ENCODE measurements at regions not wholly inside any gene's neighbourhood (a gene's known extent, or its start where the extent isn't known, plus 50 kb on each side); places are given as distances from the start of the nearest gene placed in this dataset.

- no peaks in the 10 kb centered on the region for H3K9me1 ChIP-seq (ENCODE audit: insufficient read depth, low read length)
- no peak overlapping the region for H3K56ac ChIP-seq (ENCODE audit: extremely low read depth, insufficient read depth, low read length)
- no peak overlapping the region for H2BK5ac ChIP-seq (ENCODE audit: low read depth, low read length, poor library complexity, severe bottlenecking)
- H3K4me1 ChIP-seq (ENCODE audit: control insufficient read depth, insufficient read depth, low read length), result no peaks in the 10 kb centered on the region
- dilution Hi-C loops (cut with HindIII; ENCODE audit: low sequenced_read_pairs, unreplicated experiment), result no loop called here
- H3K23ac ChIP-seq (ENCODE audit: low read depth, low read length), result no peak overlapping the region
- H2BK15ac ChIP-seq (ENCODE audit: low read depth, low read length), result no peak overlapping the region
- H3K36me3 ChIP-seq (ENCODE audit: control insufficient read depth, insufficient read depth, low read length), result no peaks in the 10 kb centered on the region
- H2BK120ac ChIP-seq (ENCODE audit: low read depth, low read length), result no peak overlapping the region
- no peak overlapping the region for H3K9ac ChIP-seq (ENCODE audit: low read depth, low read length)
- H2BK20ac ChIP-seq (ENCODE audit: low read depth, low read length), result no peak overlapping the region
- H3K9me3 ChIP-seq (ENCODE audit: control insufficient read depth, insufficient read depth, low read length), result 0 out of 2 replicates have a peak, but pooled peaks cover 2% of the 10 kb centered on the region
- no peak overlapping the region for H3K4ac ChIP-seq (ENCODE audit: low read depth, low read length)
- no peak for ATAC-seq (ENCODE audit: low read depth)
- no peaks in the 10 kb centered on the region for H3K27me3 ChIP-seq (ENCODE audit: control insufficient read depth, insufficient read depth, low read length)
- H2AFZ ChIP-seq (replicated peaks; ENCODE audit: low read length, poor library complexity), result no peak overlapping the region
- H4K91ac ChIP-seq (ENCODE audit: insufficient read depth, low read depth, low read length), result no peak overlapping the region
- no peak overlapping the region for H3K14ac ChIP-seq (replicated peaks; ENCODE audit: low read depth, low read length)
- WGBS, 2 experiments (ENCODE audit: extremely low coverage in 2 of 2, insufficient read length in 1 of 2), result no CpG with 5 or more reads among the region's 2 CpGs
- H4K8ac ChIP-seq (ENCODE audit: low read depth in 2 of 2, low read length in 2 of 2), result no peak overlapping the region
- H4K20me1 ChIP-seq (ENCODE audit: insufficient read depth, low read length), result no peaks in the 10 kb centered on the region
- ChIA-PET POLR2A (ENCODE audit: unreplicated experiment) (no interaction called here), CTCF (no interaction called here)
- no peaks in the 10 kb centered on the region for H3K79me1 ChIP-seq (ENCODE audit: low read depth in 1 of 2, low read length in 2 of 2)
- in situ Hi-C loops (cut with MboI; ENCODE audit: low sequenced_read_pairs), result no loop called here
- H2AK5ac ChIP-seq (ENCODE audit: low read depth, low read length), result no peak overlapping the region
- H3K18ac ChIP-seq (ENCODE audit: low read depth, low read length), result no peak overlapping the region
- H2AK9ac ChIP-seq (replicated peaks; ENCODE audit: low read depth, low read length, poor library complexity), result no peak overlapping the region
- no peak overlapping the region for H4K5ac ChIP-seq (ENCODE audit: low read depth, low read length)
- TF ChIP-seq NFE2L2 (IDR thresholded peaks at IDR 0.05; ENCODE audit: low read depth, low read length), result no peak
- no peak for TF ChIP-seq MAZ (IDR thresholded peaks at IDR 0.05; ENCODE audit: borderline replicate concordance, low read depth, low read length)
- no peak for TF ChIP-seq BHLHE40 (IDR thresholded peaks at IDR 0.05; ENCODE audit: low read depth, low read length)
- TF ChIP-seq RAD21 (IDR thresholded peaks at IDR 0.05; ENCODE audit: low read length), result no peak
- TF ChIP-seq MAFK (IDR thresholded peaks at IDR 0.05; ENCODE audit: low read depth, low read length), result no peak
- DNase-seq, result no peak
- no peak overlapping the region for H3K27ac ChIP-seq (ENCODE audit: insufficient read depth, low read length)
- H3K4me3 ChIP-seq (ENCODE audit: insufficient read depth, low read depth, low read length), result no peak overlapping the region
- intact Hi-C loops (cut with micrococcal nuclease), result no loop called here
- BruUV-seq (replicated peaks), result no TSS peak
- no peak overlapping the region for H3K4me2 ChIP-seq (ENCODE audit: low read depth, low read length)
Observed at GRCh38 chr7:145313551-145313950, 477.7 kb upstream of the TPK1 start.

Measured in IMR-90 (cell line).